ENCODE measurements at regions not wholly inside any gene's neighbourhood (a gene's known extent, or its start where the extent isn't known, plus 50 kb on each side); places are given as distances from the start of the nearest gene placed in this dataset.
"Not testable (repeated sequence)": the region's sequence is repeated elsewhere in the genome, so short reads cannot be mapped to it uniquely, and the experiment has no call there.

DNA sequence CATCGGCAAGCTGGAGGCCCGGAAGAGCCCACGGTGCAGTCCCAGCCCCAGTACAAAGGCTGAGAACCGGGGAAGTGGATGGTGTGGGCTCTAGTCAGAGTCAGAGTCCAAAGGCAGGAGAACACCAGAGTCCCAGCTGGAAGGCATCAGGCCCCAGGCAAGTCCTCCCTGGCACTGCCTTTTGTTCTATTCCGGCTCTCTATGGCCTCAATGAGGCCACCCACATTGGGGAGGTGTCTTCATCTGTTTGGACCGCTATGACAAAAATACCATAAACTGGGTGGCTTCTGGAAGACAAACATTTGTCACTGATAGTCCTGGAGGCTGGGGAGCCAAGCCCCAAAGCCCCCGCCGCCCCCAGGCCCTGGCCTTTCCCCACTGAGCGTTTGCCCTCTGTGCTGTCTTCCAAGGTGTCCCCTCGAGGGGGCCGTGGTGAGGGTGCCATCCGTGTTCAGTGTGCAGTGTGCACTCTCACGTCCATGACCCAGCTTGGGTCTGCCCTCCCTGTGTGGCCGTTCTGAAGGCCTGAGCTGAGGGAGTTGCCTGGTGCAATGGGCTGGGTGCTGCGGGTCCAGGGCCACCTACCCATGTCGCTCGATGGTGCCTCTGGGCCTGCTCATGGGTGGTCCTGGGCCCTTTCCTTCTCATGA lies 99.1 kb upstream of the PPP1R26 start:
- no peaks in the 10 kb centered on the region for H3K27me3 ChIP-seq
- no peak overlapping the region for H3K4me3 ChIP-seq
- H3K36me3 ChIP-seq = no peaks in the 10 kb centered on the region
- TF ChIP-seq, protein P1, sequence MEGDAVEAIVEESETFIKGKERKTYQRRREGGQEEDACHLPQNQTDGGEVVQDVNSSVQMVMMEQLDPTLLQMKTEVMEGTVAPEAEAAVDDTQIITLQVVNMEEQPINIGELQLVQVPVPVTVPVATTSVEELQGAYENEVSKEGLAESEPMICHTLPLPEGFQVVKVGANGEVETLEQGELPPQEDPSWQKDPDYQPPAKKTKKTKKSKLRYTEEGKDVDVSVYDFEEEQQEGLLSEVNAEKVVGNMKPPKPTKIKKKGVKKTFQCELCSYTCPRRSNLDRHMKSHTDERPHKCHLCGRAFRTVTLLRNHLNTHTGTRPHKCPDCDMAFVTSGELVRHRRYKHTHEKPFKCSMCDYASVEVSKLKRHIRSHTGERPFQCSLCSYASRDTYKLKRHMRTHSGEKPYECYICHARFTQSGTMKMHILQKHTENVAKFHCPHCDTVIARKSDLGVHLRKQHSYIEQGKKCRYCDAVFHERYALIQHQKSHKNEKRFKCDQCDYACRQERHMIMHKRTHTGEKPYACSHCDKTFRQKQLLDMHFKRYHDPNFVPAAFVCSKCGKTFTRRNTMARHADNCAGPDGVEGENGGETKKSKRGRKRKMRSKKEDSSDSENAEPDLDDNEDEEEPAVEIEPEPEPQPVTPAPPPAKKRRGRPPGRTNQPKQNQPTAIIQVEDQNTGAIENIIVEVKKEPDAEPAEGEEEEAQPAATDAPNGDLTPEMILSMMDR (IDR thresholded peaks at IDR 0.05) = no peak
- no peaks in the 10 kb centered on the region for H3K4me1 ChIP-seq
- intact Hi-C loops (cut with DNase I) = no loop called here
- DNase-seq = no peak
- no peak for ATAC-seq
- no peaks in the 10 kb centered on the region for H3K9me3 ChIP-seq
- no peak overlapping the region for H3K27ac ChIP-seq

DNA sequence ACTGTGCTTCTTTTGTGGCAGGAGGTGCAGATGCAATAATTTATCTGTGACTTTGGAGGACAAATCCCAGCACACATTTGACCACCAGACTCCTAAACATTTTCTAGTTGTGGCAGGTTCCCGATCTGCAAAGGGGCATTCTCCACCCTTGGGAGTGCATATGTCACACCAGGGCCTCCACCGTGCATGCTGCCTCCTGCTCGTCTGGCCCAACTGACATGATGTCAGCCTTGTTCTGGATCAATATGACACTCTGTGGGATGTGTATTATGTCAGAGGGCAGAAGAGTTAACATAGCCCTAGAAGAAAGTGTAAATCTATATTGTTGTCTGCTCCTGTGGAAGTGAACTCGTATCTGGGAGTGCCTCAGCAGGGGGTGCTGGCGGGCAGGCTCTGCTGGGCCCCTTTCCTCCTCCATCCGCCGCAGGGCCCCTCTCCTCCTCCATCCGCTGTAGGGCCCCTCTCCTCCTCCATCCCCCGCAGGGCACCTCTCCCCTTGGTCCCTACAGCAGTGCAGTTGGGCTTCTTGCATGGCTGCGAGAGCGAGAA lies 97.7 kb upstream of the PPP1R26 start:
- no peaks in the 10 kb centered on the region for H3K36me3 ChIP-seq
- ATAC-seq (no peak), DNase-seq (no peak)
- no peaks in the 10 kb centered on the region for H3K4me1 ChIP-seq
- no peak overlapping the region for H3K4me3 ChIP-seq
- no peak overlapping the region for H3K27ac ChIP-seq
- intact Hi-C loops (cut with DNase I) = no loop called here
- H3K9me3 ChIP-seq = no peaks in the 10 kb centered on the region
- no peaks in the 10 kb centered on the region for H3K27me3 ChIP-seq
- TF ChIP-seq, protein P1 (IDR thresholded peaks at IDR 0.05) = no peak

DNA sequence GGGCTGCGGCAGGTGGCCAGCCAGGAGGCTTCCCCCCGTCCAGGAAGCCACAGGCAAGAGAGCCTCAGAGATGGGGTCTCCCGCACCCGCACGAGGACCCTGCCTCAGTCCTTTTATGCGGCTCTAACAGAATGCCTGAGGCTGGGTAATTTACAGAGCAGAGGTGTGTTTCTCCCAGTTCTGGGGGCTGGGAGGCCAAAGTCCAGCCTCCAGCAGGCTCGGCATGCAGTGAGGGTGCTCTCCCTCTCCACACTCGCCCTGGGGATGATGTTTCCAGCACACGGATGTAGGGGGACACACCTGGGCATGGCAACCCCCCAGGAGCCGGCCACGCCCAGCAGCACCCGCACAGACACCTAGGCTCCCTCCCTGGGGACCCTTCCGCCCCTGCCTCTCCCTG lies 95.4 kb upstream of the PPP1R26 start:
- H3K27ac ChIP-seq = no peak overlapping the region
- ATAC-seq (no peak), DNase-seq (no peak)
- H3K27me3 ChIP-seq = no peaks in the 10 kb centered on the region
- TF ChIP-seq, protein P1 (IDR thresholded peaks at IDR 0.05) = no peak
- no peaks in the 10 kb centered on the region for H3K4me1 ChIP-seq
- H3K9me3 ChIP-seq = no peaks in the 10 kb centered on the region
- H3K4me3 ChIP-seq = no peak overlapping the region
- no peaks in the 10 kb centered on the region for H3K36me3 ChIP-seq
- intact Hi-C loops (cut with DNase I) = no loop called here

DNA sequence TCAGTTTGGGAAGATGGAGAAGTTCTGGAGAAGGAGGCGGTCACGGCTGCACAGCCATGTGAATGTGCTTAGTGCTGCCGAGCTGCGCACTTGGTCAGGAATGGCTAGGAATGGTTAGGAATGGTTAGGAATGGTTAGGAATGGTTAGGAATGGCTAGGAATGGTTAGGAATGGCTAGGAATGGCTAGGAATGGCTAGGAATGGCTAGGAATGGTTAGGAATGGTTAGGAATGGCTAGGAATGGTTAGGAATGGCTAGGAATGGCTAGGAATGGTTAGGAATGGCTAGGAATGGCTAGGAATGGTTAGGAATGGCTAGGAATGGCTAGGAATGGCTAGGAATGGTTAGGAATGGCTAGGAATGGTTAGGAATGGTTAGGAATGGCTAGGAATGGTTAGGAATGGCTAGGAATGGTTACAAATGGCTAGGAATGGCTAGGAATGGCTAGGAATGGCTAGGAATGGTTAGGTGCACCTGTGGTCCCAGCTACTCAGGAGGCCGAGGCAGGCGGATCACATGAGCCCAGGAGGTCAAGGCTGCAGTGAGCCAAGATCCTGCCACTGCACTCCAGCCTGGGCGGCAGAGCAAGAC lies 94.7 kb upstream of the PPP1R26 start:
- H3K9me3 ChIP-seq; H3K4me3 ChIP-seq; H3K36me3 ChIP-seq; ATAC-seq; H3K27ac ChIP-seq; H3K4me1 ChIP-seq; intact Hi-C loops (cut with DNase I); H3K27me3 ChIP-seq; DNase-seq: not testable (repeated sequence)

DNA sequence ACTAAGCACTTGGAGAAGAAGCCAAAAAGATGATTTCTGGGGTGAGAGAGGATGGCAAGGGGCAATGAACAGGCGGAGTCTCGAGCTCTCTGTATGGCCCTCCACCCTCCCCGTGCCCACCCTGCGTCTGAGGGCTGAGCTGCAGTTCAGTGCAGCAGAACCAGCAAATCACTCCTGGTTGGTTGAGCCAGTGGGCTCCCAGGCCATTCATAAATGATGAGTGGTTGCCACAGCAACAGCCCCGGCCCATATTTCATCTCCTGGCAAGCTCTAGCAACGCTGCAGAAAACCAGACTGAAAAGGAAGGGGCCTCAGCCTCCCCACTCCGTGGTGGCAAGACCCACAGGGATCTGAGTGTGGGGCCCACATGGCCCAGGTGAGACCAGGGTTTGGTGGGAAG lies 93.8 kb upstream of the PPP1R26 start:
- no peak overlapping the region for H3K27ac ChIP-seq
- TF ChIP-seq, protein P1 (IDR thresholded peaks at IDR 0.05) = no peak
- H3K36me3 ChIP-seq = no peaks in the 10 kb centered on the region
- H3K4me1 ChIP-seq = no peaks in the 10 kb centered on the region
- H3K4me3 ChIP-seq = no peak overlapping the region
- intact Hi-C loops (cut with DNase I) = no loop called here
- no peak for DNase-seq
- H3K9me3 ChIP-seq = no peaks in the 10 kb centered on the region
- no peak for ATAC-seq
- no peaks in the 10 kb centered on the region for H3K27me3 ChIP-seq

DNA sequence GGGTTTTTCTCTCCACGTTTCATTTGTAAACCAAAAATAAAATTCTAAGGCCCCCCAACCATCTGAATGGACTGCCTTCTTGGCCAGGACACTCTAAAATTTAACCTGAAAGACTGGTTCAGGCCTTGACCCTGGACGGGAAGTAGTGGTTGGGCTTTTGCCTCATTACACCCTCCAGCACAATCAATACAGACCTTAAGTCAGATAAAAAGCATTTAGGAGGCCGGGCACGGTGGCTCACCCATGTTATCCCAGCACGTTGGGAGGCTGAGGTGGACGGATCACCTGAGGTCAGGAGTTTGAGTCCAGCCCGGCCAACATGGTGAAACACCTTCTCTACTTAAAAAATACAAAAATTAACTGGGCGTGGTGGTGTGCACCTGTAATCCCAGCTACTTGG lies 91.6 kb upstream of the PPP1R26 start:
- Histone ChIP-seq H3K9me3 (no peaks in the 10 kb centered on the region), H3K27me3 (no peaks in the 10 kb centered on the region), H3K4me1 (no peaks in the 10 kb centered on the region), H3K4me3 (no peak overlapping the region), H3K36me3 (no peaks in the 10 kb centered on the region), H3K27ac (no peak overlapping the region)
- DNase-seq (no peak), ATAC-seq (no peak)
- TF ChIP-seq, protein P1 (IDR thresholded peaks at IDR 0.05) = no peak
- intact Hi-C loops (cut with DNase I) = no loop called here
